HEK293 (cell line): ENCODE measurements at regions not wholly inside any gene's neighbourhood (a gene's known extent, or its start where the extent isn't known, plus 50 kb on each side); places are given as distances from the start of the nearest gene placed in this dataset.

Source experiments
- CTCF ChIA-PET: fragments of 350-600 bp; formaldehyde crosslinking; extraction: SDS; loops from one replicate; lab custom pipeline; 2021; ENCODE audit warnings: antibody characterized with exemption; lab: Yijun Ruan, JAX
- POLR2A ChIA-PET: fragments of 300-600 bp; formaldehyde crosslinking; extraction: SDS; loops from one replicate; lab custom pipeline; 2020; ENCODE audit warnings: antibody characterized with exemption, inconsistent platforms; lab: Yijun Ruan, JAX
- H3K27ac ChIP-seq: fragments of 200-500 bp; sonication (Bioruptor generic); 2 replicates; pipeline ENCODE4 v1.5.1; 2014; ENCODE audit warnings: low read depth, low read length, control low read depth, inconsistent platforms; ENCODE audit errors: extremely low read depth
- H3K36me3 ChIP-seq, 2 experiments: fragments of 200-500 bp in 1 of 2; sonication (Bioruptor generic) in 1 of 2; 1 replicate in 1 of 2; 2 replicates in 1 of 2; pipeline ENCODE4 v1.5.1; 2014 to 2017; ENCODE audit warnings: inconsistent platforms in 2 of 2, low read length in 2 of 2; ENCODE audit not compliant: control insufficient read depth in 2 of 2, insufficient read depth in 1 of 2
- H3K4me1 ChIP-seq: fragments of 200-500 bp; sonication (Bioruptor generic); 2 replicates; pipeline ENCODE4 v1.5.1; 2014; ENCODE audit warnings: mild to moderate bottlenecking, low read length, inconsistent platforms; ENCODE audit not compliant: control insufficient read depth, insufficient read depth
- H3K4me3 ChIP-seq: 2 replicates; pipeline ENCODE4 v1.5.1; 2011; ENCODE audit warnings: low read depth, mild to moderate bottlenecking, control low read depth, low read length, moderate library complexity
- H3K9me3 ChIP-seq: fragments of 200-500 bp; sonication (Bioruptor generic); 2 replicates; pipeline ENCODE4 v1.5.1; 2014; ENCODE audit warnings: low read depth, low read length, inconsistent platforms; ENCODE audit not compliant: control insufficient read depth, insufficient read depth
- KLF17 ChIP-seq: fragments of 450-650 bp; formaldehyde crosslinking; IDR thresholded peaks from 2 replicates; pipeline ENCODE4 v1.5.1; 2016; ENCODE audit warnings: missing biosample characterization, missing genetic modification characterization
- MZF1 ChIP-seq: fragments of 450-650 bp; formaldehyde crosslinking; IDR thresholded peaks from 2 replicates; pipeline ENCODE4 v1.5.1; 2017; ENCODE audit warnings: missing biosample characterization, missing genetic modification characterization, borderline replicate concordance
- OSR2 ChIP-seq: fragments of 450-650 bp; formaldehyde crosslinking; IDR thresholded peaks from 2 replicates; pipeline ENCODE4 v1.5.1; 2016; ENCODE audit warnings: missing biosample characterization, missing genetic modification characterization
- PRDM10 ChIP-seq: fragments of 450-650 bp; formaldehyde crosslinking; IDR thresholded peaks from 2 replicates; pipeline ENCODE4 v1.5.1; 2016; ENCODE audit warnings: missing biosample characterization, missing genetic modification characterization
- SCRT1 ChIP-seq: fragments of 450-650 bp; formaldehyde crosslinking; IDR thresholded peaks from 2 replicates; pipeline ENCODE4 v1.5.1; 2016; ENCODE audit warnings: missing biosample characterization, missing genetic modification characterization, borderline replicate concordance
- TRIM28 ChIP-seq: IDR thresholded peaks from 2 replicates; pipeline ENCODE4 v1.6.1; 2011; ENCODE audit warnings: low read length, control low read depth, borderline replicate concordance
- ZBTB11 ChIP-seq: fragments of 450-650 bp; formaldehyde crosslinking; conservative IDR thresholded peaks from 2 replicates; pipeline ENCODE4 v1.5.1; 2016; ENCODE audit warnings: low read depth, missing biosample characterization, missing genetic modification characterization
- ZNF239 ChIP-seq: fragments of 450-650 bp; formaldehyde crosslinking; IDR thresholded peaks from 2 replicates; pipeline ENCODE4 v1.5.1; 2016; ENCODE audit warnings: missing biosample characterization, missing genetic modification characterization
- ZNF292 ChIP-seq: fragments of 450-650 bp; formaldehyde crosslinking; IDR thresholded peaks from 2 replicates; pipeline ENCODE4 v1.5.1; 2016; ENCODE audit warnings: low read depth, missing biosample characterization, missing genetic modification characterization, borderline replicate concordance
- ZNF37A ChIP-seq: fragments of 450-650 bp; IDR thresholded peaks from 2 replicates; pipeline ENCODE4 v1.5.1; 2018; ENCODE audit warnings: missing biosample characterization, missing genetic modification characterization
- ZNF449 ChIP-seq: fragments of 450-650 bp; formaldehyde crosslinking; IDR thresholded peaks from 2 replicates; pipeline ENCODE4 v1.5.1; 2017; ENCODE audit warnings: missing biosample characterization, mild to moderate bottlenecking, missing genetic modification characterization, moderate library complexity
- ZNF549 ChIP-seq: fragments of 450-650 bp; IDR thresholded peaks from 2 replicates; pipeline ENCODE4 v1.5.1; 2018; ENCODE audit warnings: missing biosample characterization, missing genetic modification characterization, mild to moderate bottlenecking, inconsistent platforms, moderate library complexity
- ZNF571 ChIP-seq: fragments of 450-650 bp; formaldehyde crosslinking; IDR thresholded peaks from 2 replicates; pipeline ENCODE4 v1.5.0; 2017; ENCODE audit warnings: missing biosample characterization, missing genetic modification characterization
- ZNF610 ChIP-seq: fragments of 450-650 bp; formaldehyde crosslinking; IDR thresholded peaks from 2 replicates; pipeline ENCODE4 v1.5.1; 2016; ENCODE audit warnings: missing biosample characterization, missing genetic modification characterization, borderline replicate concordance
- ZNF626 ChIP-seq: fragments of 450-650 bp; sonication (Bioruptor Pico); formaldehyde crosslinking; IDR thresholded peaks from 2 replicates; pipeline ENCODE4 v1.5.1; 2018; ENCODE audit warnings: missing biosample characterization, missing genetic modification characterization, inconsistent platforms
- ZNF660 ChIP-seq: fragments of 450-650 bp; IDR thresholded peaks from 2 replicates; pipeline ENCODE4 v1.5.1; 2018; ENCODE audit warnings: missing biosample characterization, mild to moderate bottlenecking, missing genetic modification characterization
- ZNF664 ChIP-seq: fragments of 450-650 bp; formaldehyde crosslinking; IDR thresholded peaks from 2 replicates; pipeline ENCODE4 v1.5.1; 2016; ENCODE audit warnings: missing biosample characterization, missing genetic modification characterization
- ZNF76 ChIP-seq: fragments of 450-650 bp; formaldehyde crosslinking; IDR thresholded peaks from 2 replicates; pipeline ENCODE4; 2016; ENCODE audit warnings: low read depth, missing biosample characterization, missing genetic modification characterization, borderline replicate concordance
- ZNF791 ChIP-seq: fragments of 450-650 bp; formaldehyde crosslinking; IDR thresholded peaks from 2 replicates; pipeline ENCODE4 v1.5.1; 2016; ENCODE audit warnings: missing biosample characterization, missing genetic modification characterization

GRCh38 chr6:98239057-98239456 is 595.3 kb upstream of the POU3F2 start (continued):
- TF ChIP-seq PRDM10, result no peak

DNA sequence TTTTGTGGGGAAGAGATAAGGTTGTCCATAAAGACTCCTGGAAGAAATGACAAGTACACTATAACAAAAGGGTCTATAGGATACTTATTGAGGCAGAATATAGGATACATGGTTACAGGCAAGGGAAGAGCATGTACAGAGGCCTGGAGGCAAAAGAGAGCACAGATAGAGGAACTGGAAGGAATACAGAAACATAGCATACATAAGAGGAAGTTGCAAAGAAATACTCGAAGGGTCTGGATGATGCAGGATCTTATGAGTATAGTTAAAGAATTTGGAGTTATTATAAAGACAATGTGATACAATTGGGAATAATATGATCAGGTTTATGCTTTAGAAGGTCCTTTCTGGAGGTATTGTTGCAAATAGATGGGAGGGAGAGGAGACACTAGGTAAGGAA is 592.7 kb upstream of the POU3F2 start:
- H3K27ac ChIP-seq, result no peak overlapping the region
- no peak overlapping the region for H3K4me3 ChIP-seq
- POLR2A ChIA-PET, result no interaction called here
- no peaks in the 10 kb centered on the region for H3K36me3 ChIP-seq
- H3K4me1 ChIP-seq, result no peaks in the 10 kb centered on the region
- CTCF ChIA-PET, result no interaction called here
- no peak for TF ChIP-seq SCRT1
- TF ChIP-seq ZNF571 (tag by site-specific recombination), result no peak
- TF ChIP-seq ZNF37A (tag by site-specific recombination), result no peak
- no peak for TF ChIP-seq ZNF610 (tag by site-specific recombination)
- no peak for TF ChIP-seq ZNF76
- TF ChIP-seq ZNF239 (tag by site-specific recombination), result no peak
- TF ChIP-seq, all 188 proteins: peak for 0
- no peaks in the 10 kb centered on the region for H3K9me3 ChIP-seq

DNA sequence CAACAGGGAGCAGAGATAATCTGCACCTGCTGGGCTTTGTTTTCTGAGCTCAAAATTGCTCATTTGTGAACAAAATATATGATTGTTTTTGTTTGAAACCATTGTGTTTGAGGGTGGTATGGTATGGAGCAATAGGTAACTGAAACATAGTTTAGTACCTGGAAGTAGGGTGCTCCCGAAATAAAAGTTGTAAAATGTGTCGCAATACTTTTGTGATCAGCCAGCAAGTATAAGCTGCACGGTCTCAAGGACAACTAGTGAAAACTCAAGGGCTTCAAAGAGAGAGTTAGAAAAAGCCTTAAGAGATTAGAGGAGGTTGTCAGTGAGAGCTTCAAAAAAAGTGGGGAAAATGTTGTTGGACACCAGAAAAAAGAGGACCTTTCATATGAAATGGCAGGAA is 579.8 kb upstream of the POU3F2 start:
- ChIA-PET POLR2A (no interaction called here), CTCF (interaction anchor here (0.6 kb wide), 1 partner anchor 36 kb away, joined by 3 read pairs; no protein-coding TSS in a partner anchor)
- Histone ChIP-seq H3K4me1 (no peaks in the 10 kb centered on the region), H3K27ac (no peak overlapping the region), H3K9me3 (no peaks in the 10 kb centered on the region), H3K4me3 (no peak overlapping the region), H3K36me3 (no peaks in the 10 kb centered on the region)
- TF ChIP-seq KLF17 (tag by site-specific recombination) (no peak), MZF1 (tag by site-specific recombination) (no peak), ZNF449 (tag by site-specific recombination) (no peak), ZNF626 (tag by site-specific recombination) (no peak), ZNF292 (tag by site-specific recombination) (no peak), ZNF664 (tag by site-specific recombination) (no peak), ZBTB11 (tag by site-specific recombination) (no peak), OSR2 (tag by site-specific recombination) (no peak), ZNF791 (no peak), TRIM28 (no peak), ZNF660 (tag by site-specific recombination) (no peak), ZNF549 (tag by site-specific recombination) (no peak)
